Ovary (tissue), 3 donors: ENCODE measurements at regions not wholly inside any gene's neighbourhood (a gene's known extent, or its start where the extent isn't known, plus 50 kb on each side); places are given as distances from the start of the nearest gene placed in this dataset.
"Not testable (repeated sequence)": the region's sequence is repeated elsewhere in the genome, so short reads cannot be mapped to it uniquely, and the experiment has no call there.

Experiments used
- POLR2A ChIP-seq: fragments of 450-650 bp; IDR thresholded peaks from one replicate; pipeline ENCODE4 v1.6.1; 2017; ENCODE audit warnings: antibody characterized with exemption, mild to moderate bottlenecking, moderate library complexity
- TF ChIP-seq, protein P1 (sequence below), 3 donors: fragments of 450-650 bp in 2 of 3; fragments of 200-600 bp in 1 of 3; IDR thresholded peaks; one replicate each; pipeline versions ENCODE4 v1.5.1 to v1.8.0; 2016 to 2022; ENCODE audit warnings: antibody characterized with exemption in 3 of 3, mild to moderate bottlenecking in 1 of 3
- donor health status: DM: no; HTN: no; CAD: no.

DNA sequence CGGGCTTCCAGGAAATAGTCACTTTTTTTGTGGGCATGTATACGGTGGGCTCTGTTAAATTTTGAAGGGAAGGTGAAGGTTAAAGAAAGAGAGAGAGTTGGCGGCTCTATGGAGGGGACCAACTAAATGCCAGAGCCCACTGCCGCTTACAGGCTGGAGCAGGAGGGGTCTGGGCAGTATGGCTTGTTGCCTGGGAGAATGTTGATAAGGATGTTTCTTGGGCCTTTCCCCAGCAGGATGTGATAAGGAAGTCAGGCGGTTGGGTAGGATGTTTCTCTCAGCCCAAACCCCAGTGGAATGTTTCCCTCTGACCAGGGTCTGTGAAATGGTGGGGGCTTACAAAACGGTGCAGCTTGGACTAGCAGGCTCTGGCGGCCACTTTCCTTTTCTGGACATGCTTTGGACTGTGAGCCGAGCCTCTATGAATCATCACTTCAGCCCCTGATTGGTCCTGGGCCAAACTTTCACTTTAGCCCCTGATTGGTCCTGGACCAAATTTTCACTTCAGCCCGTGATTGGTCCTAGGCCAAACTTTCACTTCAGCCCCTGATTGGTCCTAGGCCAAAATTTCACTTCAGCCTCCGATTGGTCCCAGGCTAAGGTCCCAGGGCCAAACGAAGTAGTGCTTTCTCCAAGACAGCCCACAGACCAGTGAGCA lies 630.7 kb downstream of the KCNJ18 start:
- TF ChIP-seq, protein P1, sequence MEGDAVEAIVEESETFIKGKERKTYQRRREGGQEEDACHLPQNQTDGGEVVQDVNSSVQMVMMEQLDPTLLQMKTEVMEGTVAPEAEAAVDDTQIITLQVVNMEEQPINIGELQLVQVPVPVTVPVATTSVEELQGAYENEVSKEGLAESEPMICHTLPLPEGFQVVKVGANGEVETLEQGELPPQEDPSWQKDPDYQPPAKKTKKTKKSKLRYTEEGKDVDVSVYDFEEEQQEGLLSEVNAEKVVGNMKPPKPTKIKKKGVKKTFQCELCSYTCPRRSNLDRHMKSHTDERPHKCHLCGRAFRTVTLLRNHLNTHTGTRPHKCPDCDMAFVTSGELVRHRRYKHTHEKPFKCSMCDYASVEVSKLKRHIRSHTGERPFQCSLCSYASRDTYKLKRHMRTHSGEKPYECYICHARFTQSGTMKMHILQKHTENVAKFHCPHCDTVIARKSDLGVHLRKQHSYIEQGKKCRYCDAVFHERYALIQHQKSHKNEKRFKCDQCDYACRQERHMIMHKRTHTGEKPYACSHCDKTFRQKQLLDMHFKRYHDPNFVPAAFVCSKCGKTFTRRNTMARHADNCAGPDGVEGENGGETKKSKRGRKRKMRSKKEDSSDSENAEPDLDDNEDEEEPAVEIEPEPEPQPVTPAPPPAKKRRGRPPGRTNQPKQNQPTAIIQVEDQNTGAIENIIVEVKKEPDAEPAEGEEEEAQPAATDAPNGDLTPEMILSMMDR (IDR thresholded peaks at IDR 0.05): not testable (repeated sequence)
- not testable (repeated sequence) for TF ChIP-seq POLR2A
